ENCODE measurements at regions not wholly inside any gene's neighbourhood (a gene's known extent, or its start where the extent isn't known, plus 50 kb on each side); places are given as distances from the start of the nearest gene placed in this dataset.

DNA sequence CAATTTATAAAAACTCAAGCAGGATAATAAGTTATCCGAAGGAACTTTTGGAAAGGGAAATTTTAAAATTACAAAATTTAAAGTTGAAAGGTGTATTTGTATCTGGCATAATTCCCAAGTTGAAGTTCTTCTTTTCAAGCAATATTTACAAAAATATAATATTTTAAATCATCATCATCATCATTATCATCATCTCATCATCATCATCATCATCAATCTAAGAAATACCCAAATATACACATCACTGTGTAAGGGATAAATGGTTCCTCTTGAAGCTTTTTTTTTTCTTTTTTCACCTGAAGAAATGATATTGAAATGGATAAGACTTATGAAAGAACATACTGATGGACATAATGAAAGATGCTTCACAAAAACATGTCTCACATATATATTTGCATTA lies 254.9 kb upstream of the ARRDC3 start:
- Histone ChIP-seq H2BK120ac (ENCODE audit: low read depth, low read length) (no peak overlapping the region), H3K23ac (ENCODE audit: low read length in 2 of 2) (no peak overlapping the region), H4K91ac (ENCODE audit: low read length) (no peak overlapping the region), H2BK15ac (ENCODE audit: low read depth, poor library complexity, severe bottlenecking) (no peak overlapping the region), H3K27me3 (ENCODE audit: control insufficient read depth in 1 of 2, insufficient read depth in 1 of 2, low read length in 2 of 2) (no peaks in the 10 kb centered on the region), H2BK5ac (ENCODE audit: low read depth, low read length, poor library complexity, severe bottlenecking) (no peak overlapping the region), H3K9ac (ENCODE audit: low read length) (no peak overlapping the region), H3K27ac (ENCODE audit: low read length, poor library complexity, severe bottlenecking) (no peak overlapping the region), H2AFZ (ENCODE audit: low read depth, low read length) (no peak overlapping the region), H3K14ac (ENCODE audit: low read length in 2 of 2) (no peak overlapping the region), H3K4me3 (ENCODE audit: insufficient read depth in 1 of 2, low read depth in 1 of 2, low read length in 2 of 2) (no peak overlapping the region), H3K79me1 (replicated peaks; ENCODE audit: low read length, poor library complexity, severe bottlenecking) (no peaks in the 10 kb centered on the region), H3K18ac (ENCODE audit: low read depth in 1 of 2, low read length in 2 of 2) (no peak overlapping the region), H3K4me2 (ENCODE audit: low read length, poor library complexity, severe bottlenecking) (no peak overlapping the region), H4K8ac (ENCODE audit: low read length) (no peak overlapping the region), H3K9me3 (ENCODE audit: control insufficient read depth, low read length) (no peaks in the 10 kb centered on the region), H3K36me3 (ENCODE audit: control insufficient read depth in 1 of 2, insufficient read depth in 2 of 2, low read depth in 1 of 2, low read length in 2 of 2) (no peaks in the 10 kb centered on the region), H3K4me1 (ENCODE audit: control insufficient read depth, insufficient read depth, low read depth, low read length) (no peaks in the 10 kb centered on the region), H2AK5ac (ENCODE audit: low read length, severe bottlenecking) (no peak overlapping the region), H2BK12ac (ENCODE audit: low read length in 2 of 2) (no peak overlapping the region), H3K4ac (ENCODE audit: low read depth in 1 of 2, low read length in 2 of 2) (no peak overlapping the region)
- no CpG with 5 or more reads among the region's 1 CpG for WGBS
- no peak for DNase-seq

DNA sequence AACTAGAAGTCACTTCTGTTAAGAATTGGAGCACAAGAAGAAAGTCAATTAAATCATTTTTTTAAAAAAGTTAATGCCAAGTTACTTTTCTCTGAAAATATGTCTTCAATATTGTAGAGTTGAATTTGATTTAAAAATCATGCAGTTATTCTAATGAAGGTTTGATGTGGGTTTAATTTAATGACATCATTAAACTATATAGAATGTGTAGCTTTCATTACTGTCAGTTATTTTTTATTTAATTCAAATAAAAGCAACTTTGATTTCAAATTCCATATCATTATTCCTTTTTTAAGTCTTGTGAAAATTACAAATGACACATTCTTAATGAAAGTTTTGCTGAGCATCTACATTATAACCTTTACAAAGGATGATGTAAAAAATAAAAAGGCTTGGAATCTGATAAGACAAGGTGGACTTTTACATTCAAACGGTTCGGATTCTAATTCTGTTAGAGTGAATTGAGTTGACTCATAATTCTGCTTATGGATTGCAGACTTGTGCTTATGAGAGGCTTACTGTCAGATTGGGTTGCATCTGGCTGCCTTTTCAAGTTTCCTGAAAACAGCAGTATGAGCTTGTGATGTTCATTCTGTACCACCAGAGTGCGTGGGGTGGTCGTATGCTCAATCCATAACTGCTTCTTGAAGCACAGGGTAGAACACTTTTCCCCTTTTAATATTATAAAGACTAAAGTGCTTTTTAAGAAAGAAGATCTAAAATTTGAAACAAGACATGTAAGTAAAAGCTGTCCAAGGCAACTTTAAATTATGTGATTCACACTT lies 253.0 kb upstream of the ARRDC3 start:
- Histone ChIP-seq H3K4me3 (ENCODE audit: insufficient read depth in 1 of 2, low read depth in 1 of 2, low read length in 2 of 2) (no peak overlapping the region), H3K27ac (ENCODE audit: low read length, poor library complexity, severe bottlenecking) (no peak overlapping the region), H3K79me1 (replicated peaks; ENCODE audit: low read length, poor library complexity, severe bottlenecking) (no peaks in the 10 kb centered on the region), H3K14ac (ENCODE audit: low read length in 2 of 2) (no peak overlapping the region), H2AFZ (ENCODE audit: low read depth, low read length) (no peak overlapping the region), H3K36me3 (ENCODE audit: control insufficient read depth in 1 of 2, insufficient read depth in 2 of 2, low read depth in 1 of 2, low read length in 2 of 2) (no peaks in the 10 kb centered on the region), H3K9ac (ENCODE audit: low read length) (no peak overlapping the region), H3K4ac (ENCODE audit: low read depth in 1 of 2, low read length in 2 of 2) (no peak overlapping the region), H2BK12ac (ENCODE audit: low read length in 2 of 2) (no peak overlapping the region), H4K8ac (ENCODE audit: low read length) (no peak overlapping the region), H3K23ac (ENCODE audit: low read length in 2 of 2) (no peak overlapping the region), H3K18ac (ENCODE audit: low read depth in 1 of 2, low read length in 2 of 2) (no peak overlapping the region), H4K91ac (ENCODE audit: low read length) (no peak overlapping the region), H3K27me3 (ENCODE audit: control insufficient read depth in 1 of 2, insufficient read depth in 1 of 2, low read length in 2 of 2) (no peaks in the 10 kb centered on the region), H2BK5ac (ENCODE audit: low read depth, low read length, poor library complexity, severe bottlenecking) (no peak overlapping the region), H2AK5ac (ENCODE audit: low read length, severe bottlenecking) (no peak overlapping the region), H3K4me2 (ENCODE audit: low read length, poor library complexity, severe bottlenecking) (no peak overlapping the region), H3K4me1 (ENCODE audit: control insufficient read depth, insufficient read depth, low read depth, low read length) (no peaks in the 10 kb centered on the region), H3K9me3 (ENCODE audit: control insufficient read depth, low read length) (no peaks in the 10 kb centered on the region), H2BK120ac (ENCODE audit: low read depth, low read length) (no peak overlapping the region), H2BK15ac (ENCODE audit: low read depth, poor library complexity, severe bottlenecking) (no peak overlapping the region)
- 75% methylated on average over 2 of the region's 4 CpGs for WGBS
- no peak for DNase-seq

DNA sequence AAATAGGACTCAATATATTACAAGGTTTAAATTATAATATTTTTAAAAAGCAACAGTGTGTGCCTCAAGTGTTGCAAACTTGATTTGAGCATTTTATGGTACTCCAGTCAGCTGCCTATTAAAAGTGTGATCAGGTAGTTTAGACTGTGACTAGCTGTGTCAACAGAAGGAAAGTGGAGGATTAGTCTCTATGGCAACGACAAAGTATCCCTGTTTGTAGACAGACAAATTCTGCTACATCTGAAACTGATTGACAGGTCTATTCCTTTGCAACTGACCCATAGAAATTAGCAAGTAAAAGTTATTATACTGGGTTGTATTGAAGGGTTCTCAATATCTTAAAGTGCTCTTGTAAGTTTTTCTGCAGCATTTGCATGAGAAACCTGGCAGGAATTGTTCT lies 249.8 kb upstream of the ARRDC3 start:
- no peak overlapping the region for H2AFZ ChIP-seq (ENCODE audit: low read depth, low read length)
- no peaks in the 10 kb centered on the region for H3K9me3 ChIP-seq (ENCODE audit: control insufficient read depth, low read length)
- WGBS, result no CpG with 5 or more reads among the region's 1 CpG
- H3K27me3 ChIP-seq (ENCODE audit: control insufficient read depth in 1 of 2, insufficient read depth in 1 of 2, low read length in 2 of 2), result no peaks in the 10 kb centered on the region
- no peak overlapping the region for H2BK12ac ChIP-seq (ENCODE audit: low read length in 2 of 2)
- H2BK15ac ChIP-seq (ENCODE audit: low read depth, poor library complexity, severe bottlenecking), result no peak overlapping the region
- no peak overlapping the region for H2AK5ac ChIP-seq (ENCODE audit: low read length, severe bottlenecking)
- no peak overlapping the region for H3K4me3 ChIP-seq (ENCODE audit: insufficient read depth in 1 of 2, low read depth in 1 of 2, low read length in 2 of 2)
- no peak overlapping the region for H3K18ac ChIP-seq (ENCODE audit: low read depth in 1 of 2, low read length in 2 of 2)
- no peak overlapping the region for H2BK120ac ChIP-seq (ENCODE audit: low read depth, low read length)
- no peak for DNase-seq
- H3K27ac ChIP-seq (ENCODE audit: low read length, poor library complexity, severe bottlenecking), result no peak overlapping the region
- H3K4me1 ChIP-seq (ENCODE audit: control insufficient read depth, insufficient read depth, low read depth, low read length), result no peaks in the 10 kb centered on the region
- H3K4ac ChIP-seq (ENCODE audit: low read depth in 1 of 2, low read length in 2 of 2), result no peak overlapping the region
- no peak overlapping the region for H3K9ac ChIP-seq (ENCODE audit: low read length)
- no peaks in the 10 kb centered on the region for H3K36me3 ChIP-seq (ENCODE audit: control insufficient read depth in 1 of 2, insufficient read depth in 2 of 2, low read depth in 1 of 2, low read length in 2 of 2)
- no peak overlapping the region for H3K14ac ChIP-seq (ENCODE audit: low read length in 2 of 2)
- no peak overlapping the region for H2BK5ac ChIP-seq (ENCODE audit: low read depth, low read length, poor library complexity, severe bottlenecking)
- H4K8ac ChIP-seq (ENCODE audit: low read length), result no peak overlapping the region
- no peaks in the 10 kb centered on the region for H3K79me1 ChIP-seq (replicated peaks; ENCODE audit: low read length, poor library complexity, severe bottlenecking)
- H3K4me2 ChIP-seq (ENCODE audit: low read length, poor library complexity, severe bottlenecking), result no peak overlapping the region
- no peak overlapping the region for H3K23ac ChIP-seq (ENCODE audit: low read length in 2 of 2)
- no peak overlapping the region for H4K91ac ChIP-seq (ENCODE audit: low read length)

DNA sequence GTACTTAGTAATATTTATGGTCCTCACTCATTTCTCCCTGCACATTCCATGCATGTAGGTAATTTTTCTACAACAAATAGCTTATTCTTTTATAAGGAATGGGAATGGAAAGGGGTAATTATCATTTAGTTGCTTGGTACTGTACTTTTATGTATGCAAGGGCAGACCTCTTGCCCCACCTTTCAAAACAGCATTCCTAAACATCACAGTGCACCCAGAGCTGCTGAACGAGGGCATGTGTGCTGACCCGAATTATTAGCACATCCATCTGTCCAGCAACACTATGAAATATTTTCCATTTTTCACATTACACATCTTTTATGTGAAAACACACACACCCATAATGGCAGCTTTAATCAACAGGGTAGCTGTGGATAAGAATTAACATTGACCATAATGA lies 228.6 kb upstream of the ARRDC3 start:
- H2AK5ac ChIP-seq (ENCODE audit: low read length, severe bottlenecking), result no peak overlapping the region
- no peaks in the 10 kb centered on the region for H3K79me1 ChIP-seq (replicated peaks; ENCODE audit: low read length, poor library complexity, severe bottlenecking)
- no peak overlapping the region for H2BK12ac ChIP-seq (ENCODE audit: low read length in 2 of 2)
- H4K8ac ChIP-seq (ENCODE audit: low read length), result no peak overlapping the region
- no peak overlapping the region for H3K4ac ChIP-seq (ENCODE audit: low read depth in 1 of 2, low read length in 2 of 2)
- no peaks in the 10 kb centered on the region for H3K4me1 ChIP-seq (ENCODE audit: control insufficient read depth, insufficient read depth, low read depth, low read length)
- H3K4me3 ChIP-seq (ENCODE audit: insufficient read depth in 1 of 2, low read depth in 1 of 2, low read length in 2 of 2), result no peak overlapping the region
- DNase-seq, result no peak
- H3K23ac ChIP-seq (ENCODE audit: low read length in 2 of 2), result no peak overlapping the region
- H3K36me3 ChIP-seq (ENCODE audit: control insufficient read depth in 1 of 2, insufficient read depth in 2 of 2, low read depth in 1 of 2, low read length in 2 of 2), result no peaks in the 10 kb centered on the region
- no peak overlapping the region for H3K27ac ChIP-seq (ENCODE audit: low read length, poor library complexity, severe bottlenecking)
- H2BK120ac ChIP-seq (ENCODE audit: low read depth, low read length), result no peak overlapping the region
- no peak overlapping the region for H2AFZ ChIP-seq (ENCODE audit: low read depth, low read length)
- WGBS, result 100% methylated on average over 2 of the region's 2 CpGs
- no peak overlapping the region for H2BK15ac ChIP-seq (ENCODE audit: low read depth, poor library complexity, severe bottlenecking)
- H3K14ac ChIP-seq (ENCODE audit: low read length in 2 of 2), result no peak overlapping the region
- no peak overlapping the region for H3K18ac ChIP-seq (ENCODE audit: low read depth in 1 of 2, low read length in 2 of 2)
- no peaks in the 10 kb centered on the region for H3K9me3 ChIP-seq (ENCODE audit: control insufficient read depth, low read length)
- no peak overlapping the region for H3K9ac ChIP-seq (ENCODE audit: low read length)
- H2BK5ac ChIP-seq (ENCODE audit: low read depth, low read length, poor library complexity, severe bottlenecking), result no peak overlapping the region
- no peak overlapping the region for H4K91ac ChIP-seq (ENCODE audit: low read length)
- H3K27me3 ChIP-seq (ENCODE audit: control insufficient read depth in 1 of 2, insufficient read depth in 1 of 2, low read length in 2 of 2), result no peaks in the 10 kb centered on the region
- H3K4me2 ChIP-seq (ENCODE audit: low read length, poor library complexity, severe bottlenecking), result no peak overlapping the region
